Body of pancreas (tissue), 4 donors: ENCODE measurements at regions not wholly inside any gene's neighbourhood (a gene's known extent, or its start where the extent isn't known, plus 50 kb on each side); places are given as distances from the start of the nearest gene placed in this dataset.

Experiments
- CTCF ChIP-seq, 7 experiments: fragments of 450-650 bp in 4 of 7; fragments of 200-600 bp in 3 of 7; sonication (generic) in 3 of 7; IDR thresholded peaks; one replicate each; pipeline ENCODE4 v1.5.1; 2016 to 2019; ENCODE audit warnings: antibody characterized with exemption in 7 of 7
- POLR2A ChIP-seq, 3 donors: fragments of 450-650 bp; IDR thresholded peaks; one replicate each; pipeline ENCODE4 v1.6.1; 2016; ENCODE audit warnings: antibody characterized with exemption in 3 of 3, mild to moderate bottlenecking in 2 of 3

- no peak for TF ChIP-seq POLR2A (IDR thresholded peaks at IDR 0.05)
- no peak for TF ChIP-seq CTCF (IDR thresholded peaks at IDR 0.05)
These were observed 614.6 kb upstream of the CPEB2 start for GRCh38 chr4:14387647-14388046.
